Mesenchymal stem cell (in vitro differentiated cells and primary cell): ENCODE measurements at regions not wholly inside any gene's neighbourhood (a gene's known extent, or its start where the extent isn't known, plus 50 kb on each side); places are given as distances from the start of the nearest gene placed in this dataset.
A peak's percentile ranks its signal among the peaks of the same experiment; 100 is the strongest.

ENCODE experiments used
- DNase-seq: peaks from one replicate; pipeline ENCODE4 v3.0.0-alpha.2; 2013
- H2AFZ ChIP-seq: one replicate; pipeline ENCODE4 v1.6.1; 2013; ENCODE audit warnings: low read depth, mild to moderate bottlenecking, control low read depth, inconsistent platforms, low read length, moderate library complexity
- H2AK5ac ChIP-seq: 2 replicates; pipeline ENCODE4 v1.6.1; 2013; ENCODE audit warnings: low read length, moderate library complexity, mild to moderate bottlenecking, inconsistent platforms; ENCODE audit not compliant: severe bottlenecking
- H2BK120ac ChIP-seq: one replicate; pipeline ENCODE4 v1.6.1; 2013; ENCODE audit warnings: low read depth, mild to moderate bottlenecking, inconsistent platforms, low read length, moderate library complexity
- H2BK12ac ChIP-seq, 2 experiments: one replicate each; pipeline ENCODE4 v1.6.1; 2013; ENCODE audit warnings: inconsistent platforms in 2 of 2, low read length in 2 of 2, mild to moderate bottlenecking in 2 of 2, moderate library complexity in 2 of 2, control low read depth in 1 of 2
- H2BK15ac ChIP-seq: one replicate; pipeline ENCODE4 v1.6.1; 2013; ENCODE audit warnings: mild to moderate bottlenecking, low read depth, inconsistent platforms; ENCODE audit not compliant: poor library complexity, severe bottlenecking
- H2BK5ac ChIP-seq: 2 replicates; pipeline ENCODE4 v1.6.1; 2013; ENCODE audit warnings: low read depth, mild to moderate bottlenecking, low read length, control low read depth, inconsistent platforms; ENCODE audit not compliant: poor library complexity, severe bottlenecking
- H3K14ac ChIP-seq, 2 experiments: one replicate each; pipeline ENCODE4 v1.6.1; 2013; ENCODE audit warnings: inconsistent platforms in 2 of 2, low read length in 2 of 2, control low read depth in 1 of 2, mild to moderate bottlenecking in 1 of 2, moderate library complexity in 1 of 2
- H3K18ac ChIP-seq, 2 experiments: one replicate each; pipeline ENCODE4 v1.6.1; 2013; ENCODE audit warnings: inconsistent platforms in 2 of 2, low read length in 2 of 2, control low read depth in 1 of 2, low read depth in 1 of 2, mild to moderate bottlenecking in 1 of 2
- H3K23ac ChIP-seq, 2 experiments: one replicate each; pipeline ENCODE4 v1.6.1; 2013; ENCODE audit warnings: inconsistent platforms in 2 of 2, low read length in 2 of 2, mild to moderate bottlenecking in 2 of 2, moderate library complexity in 2 of 2, control low read depth in 1 of 2
- H3K27ac ChIP-seq: 2 replicates; pipeline ENCODE4 v1.5.1; 2013; ENCODE audit warnings: mild to moderate bottlenecking, moderate library complexity, low read length, control low read depth, inconsistent platforms; ENCODE audit not compliant: poor library complexity, severe bottlenecking
- H3K27me3 ChIP-seq, 2 experiments: 2 replicates each; pipeline versions ENCODE4 v1.6.1 to v1.7.0; 2013; ENCODE audit warnings: low read length in 2 of 2, mild to moderate bottlenecking in 2 of 2, moderate library complexity in 2 of 2, control low read depth in 1 of 2, inconsistent platforms in 1 of 2; ENCODE audit not compliant: control insufficient read depth in 1 of 2, insufficient read depth in 1 of 2
- H3K36me3 ChIP-seq, 2 experiments: 2 replicates each; pipeline versions ENCODE4 v1.6.1 to v1.7.0; 2013; ENCODE audit warnings: low read length in 2 of 2, control low read depth in 1 of 2, inconsistent platforms in 1 of 2, low read depth in 1 of 2, mild to moderate bottlenecking in 1 of 2; ENCODE audit not compliant: insufficient read depth in 2 of 2, control insufficient read depth in 1 of 2
- H3K4ac ChIP-seq, 2 experiments: one replicate each; pipeline ENCODE4 v1.6.1; 2013; ENCODE audit warnings: inconsistent platforms in 2 of 2, low read length in 2 of 2, mild to moderate bottlenecking in 2 of 2, moderate library complexity in 2 of 2, control low read depth in 1 of 2, low read depth in 1 of 2
- H3K4me1 ChIP-seq: 2 replicates; pipeline ENCODE4 v1.6.1; 2013; ENCODE audit warnings: low read depth, low read length, control low read depth; ENCODE audit not compliant: control insufficient read depth, insufficient read depth
- H3K4me2 ChIP-seq: 2 replicates; pipeline ENCODE4 v1.6.1; 2013; ENCODE audit warnings: low read length, mild to moderate bottlenecking, inconsistent platforms; ENCODE audit not compliant: poor library complexity, severe bottlenecking
- H3K4me3 ChIP-seq, 2 experiments: 2 replicates each; pipeline versions ENCODE4 v1.5.1 to v1.7.0; 2013; ENCODE audit warnings: low read length in 2 of 2, mild to moderate bottlenecking in 2 of 2, control low read depth in 1 of 2, low read depth in 1 of 2; ENCODE audit not compliant: insufficient read depth in 1 of 2
- H3K79me1 ChIP-seq: replicated peaks from 2 replicates; pipeline ENCODE4 v1.6.1; 2013; ENCODE audit warnings: mild to moderate bottlenecking, control low read depth, low read length, inconsistent platforms; ENCODE audit not compliant: poor library complexity, severe bottlenecking
- H3K9ac ChIP-seq: 2 replicates; pipeline ENCODE4 v1.7.0; 2013; ENCODE audit warnings: mild to moderate bottlenecking, low read length, moderate library complexity
- H3K9me3 ChIP-seq: 2 replicates; pipeline ENCODE4 v1.7.0; 2013; ENCODE audit warnings: mild to moderate bottlenecking, low read length; ENCODE audit not compliant: control insufficient read depth
- H4K8ac ChIP-seq: one replicate; pipeline ENCODE4 v1.6.1; 2013; ENCODE audit warnings: inconsistent platforms, mild to moderate bottlenecking, low read length, moderate library complexity
- H4K91ac ChIP-seq: one replicate; pipeline ENCODE4 v1.6.1; 2013; ENCODE audit warnings: mild to moderate bottlenecking, low read length, inconsistent platforms
- WGBS: methylation state at CpG from one replicate; pipeline ENCODE4 v1.1.7; 2013; ENCODE audit warnings: mixed read lengths; 5-methylcytosine and 5-hydroxymethylcytosine counted together

DNA sequence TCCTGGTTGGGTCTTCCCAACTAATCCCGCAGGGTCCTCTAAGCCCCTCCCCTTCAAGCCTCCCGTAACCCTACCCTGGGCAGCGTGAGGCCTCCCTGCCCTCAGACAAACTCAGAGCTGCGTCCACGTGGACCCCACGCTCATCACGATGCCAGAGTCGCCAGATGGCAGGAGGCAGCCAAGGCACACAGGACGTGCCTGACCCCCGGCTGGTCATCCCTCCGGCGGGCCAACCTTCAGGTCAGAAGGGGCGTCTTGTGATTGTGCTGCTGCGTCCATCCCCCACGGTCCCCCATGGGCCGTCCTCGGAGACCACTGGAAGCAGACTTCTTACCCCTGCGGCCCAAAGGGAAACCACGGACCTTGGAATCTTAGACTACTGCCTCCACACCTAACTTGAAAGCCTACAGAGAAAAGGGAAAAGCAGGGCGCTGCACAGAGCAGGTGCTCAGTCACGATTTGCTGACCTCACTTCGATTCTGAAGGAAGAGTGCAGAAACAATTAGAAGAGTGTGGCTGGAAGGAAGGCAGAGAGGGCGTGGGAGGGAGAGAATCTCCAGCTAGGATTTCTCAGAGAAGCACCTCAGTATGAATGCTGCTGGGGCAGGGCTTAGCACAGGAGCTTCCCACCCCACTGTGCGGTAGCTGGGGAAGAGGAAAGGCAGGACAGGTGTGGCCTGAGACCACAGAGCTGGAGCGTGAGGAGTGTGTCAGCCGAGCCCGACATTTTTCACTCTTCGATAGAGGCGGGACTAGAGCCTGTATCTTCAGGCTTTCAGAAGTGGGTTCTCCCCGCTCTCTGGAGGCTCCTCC lies 174.8 kb downstream of the ERCC6L2 start:
- no peak for DNase-seq
- no peak overlapping the region for H3K18ac ChIP-seq
- H2AFZ ChIP-seq, result no peak overlapping the region
- H3K36me3 ChIP-seq, result no peaks in the 10 kb centered on the region
- no peaks in the 10 kb centered on the region for H3K9me3 ChIP-seq
- H2BK5ac ChIP-seq, result no peak overlapping the region
- no peak overlapping the region for H2BK15ac ChIP-seq
- no peak overlapping the region for H3K4ac ChIP-seq
- no peak overlapping the region for H3K23ac ChIP-seq
- no peak overlapping the region for H2BK120ac ChIP-seq
- H3K27ac ChIP-seq, result no peak overlapping the region
- H4K91ac ChIP-seq, result no peak overlapping the region
- H3K4me1 ChIP-seq, result peaks cover 2% of the 10 kb centered on the region
- no peak overlapping the region for H2BK12ac ChIP-seq
- no peak overlapping the region for H2AK5ac ChIP-seq
- no peak overlapping the region for H3K4me2 ChIP-seq
- H3K27me3 ChIP-seq, result peaks cover 31 to 44% of the 10 kb centered on the region in 2 experiments
- H3K14ac ChIP-seq, result peak overlapping the region in 1 of 2 experiments; percentile 72
- 95% methylated on average over 30 of the region's 30 CpGs for WGBS
- H3K9ac ChIP-seq, result no peak overlapping the region
- H3K79me1 ChIP-seq, result no peaks in the 10 kb centered on the region
- no peak overlapping the region for H3K4me3 ChIP-seq
- no peak overlapping the region for H4K8ac ChIP-seq

DNA sequence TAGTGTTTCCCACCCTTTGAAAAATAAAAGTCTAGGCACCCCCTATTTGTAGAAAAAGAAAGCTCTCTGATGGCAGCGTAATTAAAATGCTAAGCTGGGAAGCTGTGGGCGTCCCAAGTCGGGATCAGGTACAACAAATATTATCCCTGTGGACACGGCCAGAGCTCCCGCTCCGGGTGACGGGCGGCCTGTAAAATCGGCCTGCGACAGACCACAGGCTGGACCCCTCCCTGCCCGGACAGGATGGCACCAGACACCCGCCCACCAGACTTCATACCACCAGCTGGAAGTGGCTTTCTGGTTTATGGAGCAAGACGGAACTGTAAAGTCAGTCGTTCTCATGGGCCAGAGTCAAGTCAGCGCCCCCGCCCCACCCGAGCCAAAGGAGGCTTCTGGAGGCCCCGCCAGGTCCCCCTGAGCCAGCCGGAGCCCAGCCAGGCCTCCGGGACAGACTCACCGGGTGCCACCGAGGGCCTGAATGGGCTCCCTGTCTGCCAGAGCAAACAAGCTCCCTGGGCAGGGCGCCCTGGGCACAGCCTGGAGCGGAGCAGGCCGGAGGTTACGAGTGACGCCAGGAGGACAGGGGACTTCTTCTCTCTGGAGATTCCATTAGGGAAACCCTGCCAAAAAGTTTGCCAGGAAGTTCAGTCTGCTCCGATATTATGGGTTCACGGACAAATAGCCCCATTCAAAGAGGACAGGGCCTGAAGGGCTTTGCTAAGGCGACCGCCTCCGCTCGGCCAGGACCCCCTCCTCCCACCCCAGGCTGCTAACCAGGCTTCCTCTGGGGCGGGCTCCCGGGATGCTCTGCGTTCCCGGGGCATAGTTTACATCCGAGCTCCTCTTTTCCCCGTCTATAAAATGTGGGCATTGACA lies 173.7 kb downstream of the ERCC6L2 start:
- Histone ChIP-seq H3K4ac (no peak overlapping the region), H4K8ac (no peak overlapping the region), H2AK5ac (no peak overlapping the region), H2BK15ac (no peak overlapping the region), H2BK12ac (no peak overlapping the region), H4K91ac (no peak overlapping the region), H3K9ac (no peak overlapping the region), H2AFZ (no peak overlapping the region), H3K79me1 (no peaks in the 10 kb centered on the region), H3K9me3 (no peaks in the 10 kb centered on the region), H3K23ac (no peak overlapping the region), H3K14ac (no peak overlapping the region), H3K27ac (no peak overlapping the region), H3K27me3 (peaks cover 35 to 50% of the 10 kb centered on the region in 2 experiments), H3K18ac (no peak overlapping the region), H3K4me2 (no peak overlapping the region), H2BK5ac (no peak overlapping the region), H3K4me3 (no peak overlapping the region), H2BK120ac (no peak overlapping the region), H3K36me3 (no peaks in the 10 kb centered on the region), H3K4me1 (peaks cover 2% of the 10 kb centered on the region)
- WGBS, result 95% methylated on average over 39 of the region's 39 CpGs
- DNase-seq, result no peak

DNA sequence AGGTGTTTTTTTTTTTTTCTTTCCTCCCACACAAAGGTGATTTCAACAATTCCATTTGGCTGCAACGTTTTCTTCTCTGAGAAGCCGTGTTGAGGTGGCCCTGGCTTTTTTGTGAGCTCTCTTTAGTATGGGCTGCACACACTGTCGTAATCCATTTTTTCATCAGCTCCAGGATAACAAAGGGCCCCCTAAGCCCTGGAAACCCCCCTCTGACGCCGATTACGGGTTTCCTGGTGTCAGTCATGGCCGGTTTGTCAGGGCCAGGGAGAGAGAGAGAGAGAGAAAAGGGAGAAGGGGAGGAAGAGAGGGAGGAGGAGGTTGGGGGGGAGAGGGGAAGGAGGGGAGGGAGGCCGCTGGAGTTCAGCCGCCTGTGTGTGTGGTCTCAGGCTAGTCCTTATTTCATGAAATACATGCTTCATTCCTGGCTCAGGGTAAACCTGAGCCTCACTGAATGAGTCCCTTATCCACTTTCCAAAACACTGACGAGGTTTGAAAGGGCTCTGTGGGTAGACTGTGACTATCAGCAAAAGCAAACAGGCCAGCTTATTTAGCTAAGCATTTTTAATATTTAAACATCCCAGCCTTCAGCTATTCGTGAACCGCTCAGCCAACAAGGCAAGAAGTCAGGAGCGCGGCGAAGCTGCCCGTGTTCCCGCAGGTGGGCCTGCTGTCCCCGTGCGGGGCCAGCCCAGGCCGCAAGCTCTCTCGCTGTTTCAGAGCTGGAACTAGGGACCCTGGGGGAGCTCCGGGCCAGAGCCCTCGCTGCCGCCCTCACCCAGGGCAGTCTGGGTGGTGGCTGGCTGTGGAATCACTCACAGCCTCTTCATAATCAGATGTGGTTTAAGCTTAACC lies 172.8 kb downstream of the ERCC6L2 start:
- Histone ChIP-seq H2BK15ac (no peak overlapping the region), H3K9ac (no peak overlapping the region), H3K23ac (no peak overlapping the region), H3K27ac (no peak overlapping the region), H2AK5ac (no peak overlapping the region), H3K4me1 (peaks cover 2% of the 10 kb centered on the region), H3K79me1 (no peaks in the 10 kb centered on the region), H3K4ac (no peak overlapping the region), H3K27me3 (peaks cover 35 to 49% of the 10 kb centered on the region in 2 experiments), H2BK5ac (no peak overlapping the region), H3K14ac (no peak overlapping the region), H3K4me2 (no peak overlapping the region), H3K4me3 (no peak overlapping the region), H3K9me3 (no peaks in the 10 kb centered on the region), H3K18ac (peak overlapping the region; percentile 16 to 31), H2AFZ (no peak overlapping the region), H4K8ac (peak overlapping the region; percentile 19), H4K91ac (no peak overlapping the region), H2BK120ac (no peak overlapping the region), H2BK12ac (no peak overlapping the region), H3K36me3 (no peaks in the 10 kb centered on the region)
- DNase-seq, result peak; percentile 28
- 68% methylated on average over 21 of the region's 24 CpGs for WGBS
